Urinary bladder (tissue), 3 donors: ENCODE measurements at regions not wholly inside any gene's neighbourhood (a gene's known extent, or its start where the extent isn't known, plus 50 kb on each side); places are given as distances from the start of the nearest gene placed in this dataset.

Experiments used
- DNase-seq: peaks from one replicate; pipeline ENCODE4 v3.0.0-alpha.2; 2015; ENCODE audit errors: extremely low spot score
- H3K27ac ChIP-seq: one replicate; pipeline ENCODE4 v1.5.1; 2013; ENCODE audit warnings: low read depth, mild to moderate bottlenecking, moderate library complexity
- H3K36me3 ChIP-seq: one replicate; pipeline ENCODE4 v1.6.1; 2013; ENCODE audit warnings: mild to moderate bottlenecking, moderate library complexity; ENCODE audit not compliant: insufficient read depth
- H3K4me1 ChIP-seq: one replicate; pipeline ENCODE4 v1.6.1; 2013; ENCODE audit warnings: mild to moderate bottlenecking, moderate library complexity; ENCODE audit not compliant: insufficient read depth
- H3K4me3 ChIP-seq: one replicate; pipeline ENCODE4 v1.5.1; 2013; ENCODE audit warnings: low read depth, low read length
- WGBS: extraction: QIAGEN DNeasy Blood & Tissue Kit; methylation state at CpG from one replicate; pipeline ENCODE4 v1.1.7; 2013; 5-methylcytosine and 5-hydroxymethylcytosine counted together
- donor health status: healthy with polysubstance abuse.
- donor health status: healthy.

- WGBS, result 96% methylated on average over 1 of the region's 1 CpG
- H3K4me3 ChIP-seq, result no peak overlapping the region
- H3K36me3 ChIP-seq, result no peaks in the 10 kb centered on the region
- no peaks in the 10 kb centered on the region for H3K4me1 ChIP-seq
- H3K27ac ChIP-seq, result no peak overlapping the region
- no peak for DNase-seq
These were observed 271.9 kb downstream of the STIM2 start for GRCh38 chr4:27132497-27132896.

GRCh38 chr4:27140486-27140885 lies 279.8 kb downstream of the STIM2 start:
- H3K36me3 ChIP-seq, result no peaks in the 10 kb centered on the region
- H3K4me1 ChIP-seq, result no peaks in the 10 kb centered on the region
- H3K4me3 ChIP-seq, result no peak overlapping the region
- no peak for DNase-seq
- 62% methylated on average over 4 of the region's 4 CpGs for WGBS
- no peak overlapping the region for H3K27ac ChIP-seq

- 79% methylated on average over 6 of the region's 6 CpGs for WGBS
- no peak for DNase-seq
- no peak overlapping the region for H3K4me3 ChIP-seq
- H3K36me3 ChIP-seq, result no peaks in the 10 kb centered on the region
- H3K4me1 ChIP-seq, result no peaks in the 10 kb centered on the region
- no peak overlapping the region for H3K27ac ChIP-seq
These were observed 280.9 kb downstream of the STIM2 start for GRCh38 chr4:27141530-27141929.

GRCh38 chr4:27142841-27143240 lies 282.2 kb downstream of the STIM2 start:
- 89% methylated on average over 2 of the region's 2 CpGs for WGBS

GRCh38 chr4:27145597-27145996 lies 285.0 kb downstream of the STIM2 start:
- H3K4me1 ChIP-seq, result no peaks in the 10 kb centered on the region
- H3K36me3 ChIP-seq, result no peaks in the 10 kb centered on the region
- H3K27ac ChIP-seq, result no peak overlapping the region
- DNase-seq, result no peak
- WGBS, result 66% methylated on average over 2 of the region's 2 CpGs
- no peak overlapping the region for H3K4me3 ChIP-seq

More at GRCh38 chr4:27142841-27143240, 282.2 kb downstream of the STIM2 start:
- Histone ChIP-seq H3K4me3 (no peak overlapping the region), H3K36me3 (no peaks in the 10 kb centered on the region), H3K4me1 (no peaks in the 10 kb centered on the region), H3K27ac (no peak overlapping the region)
- no peak for DNase-seq

- H3K4me3 ChIP-seq, result no peak overlapping the region
- no peak overlapping the region for H3K27ac ChIP-seq
- WGBS, result 83% methylated on average over 1 of the region's 1 CpG
- no peak for DNase-seq
- H3K4me1 ChIP-seq, result no peaks in the 10 kb centered on the region
- no peaks in the 10 kb centered on the region for H3K36me3 ChIP-seq
These were observed 287.7 kb downstream of the STIM2 start for GRCh38 chr4:27148211-27148895.

- WGBS, result 73% methylated on average over 2 of the region's 2 CpGs
- H3K4me1 ChIP-seq, result no peaks in the 10 kb centered on the region
- no peak overlapping the region for H3K27ac ChIP-seq
- no peaks in the 10 kb centered on the region for H3K36me3 ChIP-seq
- no peak for DNase-seq
- H3K4me3 ChIP-seq, result no peak overlapping the region
These were observed 289.0 kb downstream of the STIM2 start for GRCh38 chr4:27149541-27150212.

GRCh38 chr4:27152703-27153102 lies 292.1 kb downstream of the STIM2 start:
- no peak overlapping the region for H3K4me3 ChIP-seq
- H3K4me1 ChIP-seq, result no peaks in the 10 kb centered on the region
- H3K27ac ChIP-seq, result no peak overlapping the region
- WGBS, result 82% methylated on average over 5 of the region's 5 CpGs
- no peaks in the 10 kb centered on the region for H3K36me3 ChIP-seq
- no peak for DNase-seq

GRCh38 chr4:27154706-27155105 lies 294.1 kb downstream of the STIM2 start:
- Histone ChIP-seq H3K27ac (no peak overlapping the region), H3K36me3 (no peaks in the 10 kb centered on the region), H3K4me1 (no peaks in the 10 kb centered on the region), H3K4me3 (no peak overlapping the region)
- 35% methylated on average over 3 of the region's 3 CpGs for WGBS
- DNase-seq, result no peak

GRCh38 chr4:27161191-27161590 lies 300.6 kb downstream of the STIM2 start:
- WGBS, result 91% methylated on average over 4 of the region's 4 CpGs
- H3K4me3 ChIP-seq, result no peak overlapping the region
- no peak overlapping the region for H3K27ac ChIP-seq
- no peaks in the 10 kb centered on the region for H3K36me3 ChIP-seq
- no peak for DNase-seq
- H3K4me1 ChIP-seq, result no peaks in the 10 kb centered on the region

GRCh38 chr4:27168783-27169182 lies 308.1 kb downstream of the STIM2 start:
- Histone ChIP-seq H3K27ac (no peak overlapping the region), H3K4me1 (no peaks in the 10 kb centered on the region), H3K4me3 (no peak overlapping the region), H3K36me3 (no peaks in the 10 kb centered on the region)
- WGBS, result 92% methylated on average over 1 of the region's 1 CpG
- no peak for DNase-seq

- H3K36me3 ChIP-seq, result no peaks in the 10 kb centered on the region
- no peaks in the 10 kb centered on the region for H3K4me1 ChIP-seq
- WGBS, result 68% methylated on average over 7 of the region's 7 CpGs
These were observed 312.6 kb downstream of the STIM2 start for GRCh38 chr4:27173280-27173679.

GRCh38 chr4:27176400-27176799 lies 315.8 kb downstream of the STIM2 start:
- Histone ChIP-seq H3K4me3 (no peak overlapping the region), H3K36me3 (no peaks in the 10 kb centered on the region), H3K4me1 (no peaks in the 10 kb centered on the region), H3K27ac (no peak overlapping the region)
- no peak for DNase-seq
- WGBS, result 52% methylated on average over 3 of the region's 3 CpGs

More at GRCh38 chr4:27173280-27173679, 312.6 kb downstream of the STIM2 start:
- DNase-seq, result no peak
- no peak overlapping the region for H3K4me3 ChIP-seq
- H3K27ac ChIP-seq, result no peak overlapping the region

- Histone ChIP-seq H3K4me3 (no peak overlapping the region), H3K4me1 (no peaks in the 10 kb centered on the region), H3K27ac (no peak overlapping the region), H3K36me3 (no peaks in the 10 kb centered on the region)
- 54% methylated on average over 2 of the region's 2 CpGs for WGBS
- DNase-seq, result no peak
These were observed 316.2 kb downstream of the STIM2 start for GRCh38 chr4:27176881-27177280.
